GF-D8 (cell line): ENCODE measurements at regions not wholly inside any gene's neighbourhood (a gene's known extent, or its start where the extent isn't known, plus 50 kb on each side); places are given as distances from the start of the nearest gene placed in this dataset.
A peak's percentile ranks its signal among the peaks of the same experiment; 100 is the strongest.
"Not testable (repeated sequence)": the region's sequence is repeated elsewhere in the genome, so short reads cannot be mapped to it uniquely, and the experiment has no call there.

Source experiments
- DNase-seq: peaks from one replicate; lab custom pipeline; 2025; lab: John Stamatoyannopoulos, UW

DNA sequence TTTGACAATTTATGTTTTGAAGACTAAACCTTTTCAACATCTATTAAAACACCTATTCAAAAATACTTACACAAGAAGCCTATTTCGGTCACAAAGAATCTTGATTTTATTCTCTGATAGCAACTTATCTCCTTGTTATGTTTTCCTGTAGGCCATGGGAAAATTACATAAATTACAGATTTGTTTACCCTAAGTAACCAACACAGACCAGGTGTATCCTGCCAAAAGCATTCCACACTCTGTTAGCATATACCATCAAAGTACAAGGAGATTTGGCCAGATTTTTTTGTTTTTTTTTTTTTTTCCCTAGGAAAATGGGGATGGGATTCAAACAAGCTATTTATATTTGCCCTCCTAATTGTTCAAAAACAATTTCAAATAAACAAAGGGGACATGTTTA lies 497.9 kb upstream of the MAGEB18 start:
- no peak for DNase-seq

DNA sequence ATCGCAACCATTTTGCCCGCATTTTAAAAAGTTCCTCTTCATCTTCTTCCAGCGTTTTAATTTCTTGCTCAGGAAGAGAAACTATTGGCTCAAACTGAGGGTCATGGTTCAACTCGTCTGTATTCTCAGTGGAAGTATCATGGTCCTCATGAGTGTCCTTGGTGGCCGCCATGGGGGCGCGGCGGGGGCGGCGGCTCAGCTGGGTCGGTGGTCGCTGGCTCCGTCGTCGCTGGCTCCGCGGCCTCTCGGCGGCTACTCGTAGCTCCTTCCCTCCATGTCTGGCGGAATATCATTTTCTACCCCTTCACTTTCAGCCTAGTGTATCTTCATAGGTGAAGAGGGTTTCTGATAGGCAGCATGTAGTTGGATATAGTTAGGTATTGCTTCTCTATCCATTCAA lies 492.0 kb upstream of the MAGEB18 start:
- no peak for DNase-seq

DNA sequence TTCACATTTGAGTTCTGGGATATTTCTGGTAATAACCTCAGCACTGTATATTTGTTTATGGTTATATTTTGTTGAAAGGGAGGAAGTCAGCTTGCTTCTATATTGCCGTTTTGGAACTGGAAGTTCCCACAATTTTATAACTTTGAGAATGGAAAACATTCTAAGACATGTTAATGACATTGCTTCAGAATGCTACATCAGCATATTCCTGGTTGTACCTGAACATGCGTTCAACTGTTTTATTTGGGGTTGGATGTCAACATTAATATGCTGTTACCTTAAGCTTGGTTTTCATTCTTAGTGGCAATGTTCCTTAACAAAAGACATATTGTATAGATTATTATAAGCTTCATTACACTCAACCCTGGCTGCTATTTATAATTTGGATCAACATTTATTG lies 489.4 kb upstream of the MAGEB18 start:
- DNase-seq: no peak

DNA sequence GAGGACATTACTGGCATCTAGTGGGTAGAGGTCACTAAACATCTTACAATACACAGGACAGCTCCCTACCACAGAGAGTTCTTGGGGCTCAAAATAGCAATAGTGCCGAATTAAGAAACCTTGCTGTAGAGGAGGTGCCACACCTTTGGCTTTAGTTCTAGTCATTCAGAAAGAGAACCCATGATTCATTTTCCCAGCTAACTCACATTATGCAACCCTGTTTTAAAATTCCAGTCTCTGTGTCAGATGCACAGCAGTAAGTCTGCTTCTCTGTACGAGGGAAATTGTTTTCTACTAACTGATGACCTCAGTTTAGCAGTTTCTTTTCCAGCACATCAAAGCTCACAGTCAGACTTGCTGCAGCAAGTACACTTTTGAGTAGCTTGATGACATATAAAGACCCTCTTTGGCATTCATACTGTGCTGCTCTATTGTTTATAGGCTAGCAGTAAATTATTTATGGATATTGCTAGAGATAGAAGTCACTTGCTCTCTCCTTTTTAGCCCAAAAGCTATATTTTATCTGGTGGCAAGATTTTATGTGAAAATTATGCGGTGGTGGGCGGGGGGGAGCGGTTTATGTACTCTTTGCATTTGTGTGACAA lies 487.8 kb upstream of the MAGEB18 start:
- DNase-seq: no peak

DNA sequence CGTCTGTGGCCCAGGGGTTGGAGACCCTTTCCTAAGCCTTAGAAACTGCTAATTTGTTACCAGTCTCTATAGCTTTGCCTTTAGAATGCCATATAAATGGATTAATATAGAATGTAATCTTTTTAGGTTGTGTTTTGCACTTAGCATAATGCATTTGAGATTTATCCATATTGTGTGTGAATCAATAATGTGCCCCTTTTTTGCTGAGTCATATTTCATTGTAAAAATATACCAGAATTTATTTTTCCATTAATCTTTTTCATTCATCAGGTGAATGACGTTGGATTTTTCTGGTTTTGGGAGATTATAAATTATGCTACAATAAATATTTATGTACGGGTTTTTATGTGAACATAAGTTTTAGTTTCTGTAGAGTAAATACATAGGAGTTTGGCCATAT lies 478.8 kb upstream of the MAGEB18 start:
- no peak for DNase-seq

DNA sequence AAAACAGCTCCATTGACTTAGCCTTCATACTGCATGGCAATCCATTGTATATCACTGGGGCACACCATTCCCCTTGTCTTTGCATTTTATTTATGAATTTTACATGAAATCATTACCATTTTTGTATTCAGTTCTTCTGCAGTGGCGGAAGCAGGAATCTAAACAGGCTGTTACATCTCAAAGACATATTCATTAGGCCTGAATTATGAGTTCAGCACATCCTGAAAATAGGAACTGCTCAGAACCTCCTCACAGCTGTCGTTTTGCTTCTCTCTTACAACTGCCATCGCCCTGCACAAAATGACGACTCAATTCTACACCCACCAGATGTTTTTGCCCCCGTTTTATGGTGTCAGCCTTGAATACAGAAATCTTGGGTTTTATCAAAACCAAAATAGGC lies 474.4 kb upstream of the MAGEB18 start:
- no peak for DNase-seq

DNA sequence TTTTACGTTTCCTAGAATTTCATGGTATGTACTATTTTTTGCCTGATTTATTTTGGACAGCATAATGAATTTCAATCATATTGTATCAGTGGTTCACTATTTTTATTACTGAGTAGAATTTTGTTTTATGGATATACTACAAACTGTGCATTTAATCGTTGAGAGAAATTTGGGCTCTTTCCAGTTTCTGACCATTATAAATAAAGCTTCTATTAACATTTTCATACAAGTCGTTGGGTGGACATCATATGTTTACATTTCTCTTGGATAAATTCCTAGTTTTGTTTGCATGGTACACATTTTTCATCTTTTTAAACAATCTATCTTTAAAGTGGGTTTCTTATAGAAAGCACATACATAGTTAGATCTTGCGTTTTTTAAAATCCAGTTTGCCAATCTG lies 472.7 kb upstream of the MAGEB18 start:
- DNase-seq: no peak

DNA sequence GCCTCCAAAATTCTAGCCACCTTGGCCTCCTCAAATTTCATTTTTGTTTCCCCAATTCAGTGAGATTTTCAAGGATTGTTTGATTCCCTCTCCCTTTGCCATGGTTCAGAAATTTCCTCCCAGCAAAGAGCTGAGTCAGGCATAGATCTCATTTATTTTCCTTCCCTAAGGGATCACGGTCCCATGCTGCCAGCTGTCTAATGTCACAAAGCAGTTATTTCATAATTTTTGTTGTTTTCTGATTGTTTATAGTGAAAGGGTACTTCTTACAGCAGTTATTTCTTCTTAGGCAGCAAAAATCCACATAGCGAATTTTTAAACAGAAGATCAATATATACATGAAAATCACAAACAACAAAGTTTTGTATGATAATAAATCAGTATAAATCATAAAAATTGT lies 470.5 kb upstream of the MAGEB18 start:
- DNase-seq: no peak

DNA sequence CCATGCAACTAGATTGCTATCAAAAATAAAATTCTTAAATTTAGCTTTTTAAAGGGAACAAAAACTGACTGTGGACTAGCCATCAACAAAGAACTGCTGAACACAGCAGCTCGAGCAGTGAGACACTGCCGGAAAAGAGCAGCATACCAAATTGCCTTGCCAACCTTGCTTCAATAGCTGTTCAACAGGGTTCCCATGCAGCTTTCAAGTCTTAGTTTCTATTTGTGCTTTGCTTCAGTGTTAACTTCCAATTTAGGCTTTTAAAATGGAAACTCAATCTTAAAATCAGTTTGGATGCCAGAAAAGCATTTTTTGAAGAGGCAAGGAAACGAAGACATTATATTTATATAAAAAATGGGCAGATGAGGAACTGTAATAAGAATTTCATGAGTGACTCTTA lies 463.4 kb upstream of the MAGEB18 start:
- no peak for DNase-seq

DNA sequence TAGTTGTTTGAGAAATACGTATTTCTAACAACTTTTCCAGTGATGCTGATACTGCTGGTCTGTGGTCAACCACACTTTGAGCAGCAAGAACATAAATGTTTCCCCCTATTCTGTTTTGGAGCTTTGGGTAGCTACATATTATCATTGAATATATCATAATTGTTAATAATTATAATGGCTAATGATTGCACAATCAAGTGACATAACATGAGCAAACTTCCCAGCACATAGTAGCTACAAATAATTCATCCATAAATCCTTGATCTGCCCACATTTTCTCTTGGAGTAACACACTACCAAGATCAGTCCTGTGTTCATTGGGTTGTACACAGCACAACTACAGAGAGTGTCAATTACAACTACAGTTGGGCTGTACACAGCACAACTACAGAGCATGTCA lies 436.3 kb upstream of the MAGEB18 start:
- DNase-seq: no peak

DNA sequence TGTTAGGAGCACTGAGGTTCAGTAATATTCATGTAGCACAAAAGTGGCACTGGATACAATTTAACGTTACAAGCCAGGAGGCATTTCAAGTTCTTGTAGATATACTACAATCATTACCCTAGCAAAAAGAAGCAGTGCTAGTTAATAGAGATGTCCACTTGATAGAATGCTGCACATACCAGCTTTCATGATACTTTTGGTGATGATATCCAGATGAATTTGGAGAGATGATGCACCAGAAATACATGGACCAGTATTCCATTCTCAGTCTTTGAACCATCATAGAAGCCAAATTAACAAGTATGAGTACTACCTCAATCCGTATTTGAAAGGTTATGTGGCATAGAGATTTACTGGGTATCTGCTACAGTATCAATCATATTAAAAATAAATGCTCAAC lies 421.0 kb upstream of the MAGEB18 start:
- DNase-seq: no peak

DNA sequence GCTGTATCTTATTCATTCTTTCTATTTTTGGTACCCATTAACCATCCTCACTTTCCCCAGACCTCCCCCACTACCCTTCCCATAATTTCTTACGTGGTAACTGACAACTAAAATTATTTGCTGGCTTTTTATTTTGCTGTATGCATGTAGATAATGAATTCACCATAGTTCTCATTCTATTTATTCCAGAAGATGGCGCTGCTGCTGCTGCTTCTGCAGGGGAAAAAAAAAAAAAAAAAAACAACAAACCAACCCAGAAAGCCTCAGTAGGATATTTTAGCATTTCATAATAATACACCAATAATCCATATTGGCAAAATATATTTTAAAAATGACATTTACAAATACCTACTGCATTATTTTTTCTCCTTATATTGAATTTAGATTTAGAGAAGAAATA lies 416.6 kb upstream of the MAGEB18 start:
- no peak for DNase-seq

DNA sequence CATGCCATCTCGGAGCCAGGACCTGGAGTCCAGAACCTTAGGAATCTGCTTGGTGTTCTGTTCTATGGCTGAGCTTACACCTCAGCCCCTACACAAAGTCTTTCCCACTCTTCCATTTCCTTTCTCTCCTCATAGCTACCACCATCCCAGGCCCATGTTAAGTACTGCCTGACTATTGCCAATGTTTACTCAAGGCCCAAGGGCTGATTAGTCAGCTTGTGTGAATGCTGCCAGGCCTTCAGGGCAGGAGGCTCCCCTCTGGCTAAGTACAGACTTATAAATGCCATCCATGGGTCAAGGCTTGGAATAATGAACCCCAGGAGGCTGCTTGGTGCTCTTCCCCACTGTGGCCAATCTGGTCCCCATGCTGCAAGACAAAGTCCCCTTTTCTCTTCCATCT lies 411.6 kb upstream of the MAGEB18 start:
- DNase-seq: no peak

DNA sequence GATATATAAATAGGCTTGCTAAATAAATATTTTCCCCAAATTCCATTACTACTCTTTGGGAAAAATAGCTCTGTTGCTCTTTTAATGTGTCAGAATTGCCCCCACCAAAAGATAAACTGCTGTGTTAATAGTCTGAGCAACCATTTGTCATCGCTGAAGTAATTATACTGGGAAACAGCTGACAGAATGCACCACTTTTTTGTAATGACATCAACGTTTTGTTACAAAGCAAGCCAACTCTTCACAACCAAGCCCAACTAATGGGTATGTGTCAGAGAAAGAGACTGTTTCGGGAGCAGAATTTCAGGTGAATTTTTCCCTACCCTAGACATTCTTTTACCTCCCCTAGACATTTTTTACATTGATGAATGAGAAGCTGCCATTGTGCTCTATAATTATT lies 405.0 kb upstream of the MAGEB18 start:
- DNase-seq: no peak

DNA sequence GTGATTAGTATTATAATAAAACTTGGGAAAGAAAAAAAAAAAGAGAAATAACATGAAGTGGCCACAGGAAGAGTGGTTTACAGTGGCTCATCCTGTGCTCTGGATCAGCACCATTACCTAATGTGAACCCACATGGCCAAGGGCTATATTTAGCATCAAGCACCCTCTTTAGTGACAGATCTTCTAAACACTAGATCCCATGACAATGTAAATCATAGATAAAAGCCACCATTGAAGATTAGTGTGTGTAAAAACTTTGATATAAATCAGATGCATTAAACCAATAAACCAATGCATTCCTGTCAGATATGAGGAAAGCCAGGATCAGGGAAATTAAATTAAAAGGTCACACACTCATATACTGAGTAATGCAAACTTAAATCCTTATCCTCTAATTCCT lies 400.6 kb upstream of the MAGEB18 start:
- DNase-seq: no peak

DNA sequence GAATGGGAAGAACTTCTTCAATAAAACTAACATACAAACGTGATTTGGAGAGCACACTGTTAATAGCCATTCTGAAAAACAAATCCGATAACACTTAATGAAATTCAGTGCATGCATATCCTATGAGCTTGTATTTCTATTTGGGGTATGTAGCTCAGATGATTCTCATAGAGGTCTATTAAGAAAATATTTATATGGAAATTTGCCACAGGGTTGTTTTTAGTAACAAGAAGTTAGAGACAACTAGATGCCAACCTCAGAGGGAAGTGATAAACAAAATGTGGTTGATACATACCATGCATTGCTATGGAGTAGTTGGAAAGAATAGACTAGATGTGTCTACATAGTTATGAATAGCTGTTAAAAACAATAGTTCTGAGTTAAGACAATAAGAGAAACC lies 395.8 kb upstream of the MAGEB18 start:
- no peak for DNase-seq

DNA sequence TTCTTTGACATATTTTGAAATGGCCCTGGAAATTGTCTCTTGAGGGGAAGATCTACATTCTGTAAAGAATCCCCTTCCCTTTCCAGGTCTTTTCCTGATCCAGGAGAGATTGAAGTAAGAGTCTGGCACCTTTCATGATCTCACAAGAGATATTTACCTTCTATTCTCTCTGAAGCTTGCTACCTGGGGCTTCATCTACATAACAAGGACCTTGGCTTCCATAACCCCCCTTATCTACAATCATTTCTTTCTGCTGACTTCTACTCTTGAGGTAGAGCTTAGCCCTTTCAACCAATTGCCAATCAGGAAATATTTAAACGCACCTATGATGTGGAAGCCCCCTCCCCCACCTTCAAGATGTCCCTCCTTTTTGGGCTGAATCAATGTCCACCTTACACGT lies 383.7 kb upstream of the MAGEB18 start:
- DNase-seq: no peak

DNA sequence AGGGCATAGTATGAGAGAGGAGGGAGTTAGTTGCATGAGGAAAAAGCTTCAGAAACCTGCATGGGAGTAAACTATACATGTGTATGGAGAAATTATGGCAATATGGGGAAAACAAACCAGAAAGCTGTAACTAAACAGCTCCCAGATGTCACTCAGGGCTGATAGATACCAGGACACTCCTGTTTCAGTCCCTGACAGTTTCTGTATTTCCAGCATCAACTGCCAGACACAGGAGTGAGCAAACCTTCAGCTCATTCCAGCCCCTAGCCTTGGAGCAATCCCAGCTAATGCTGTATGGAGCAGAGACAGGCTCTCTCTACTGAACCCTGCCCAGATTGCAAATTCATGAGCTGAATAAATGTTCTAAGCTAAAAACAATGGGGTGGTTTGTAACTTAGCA lies 382.9 kb upstream of the MAGEB18 start:
- DNase-seq: no peak

DNA sequence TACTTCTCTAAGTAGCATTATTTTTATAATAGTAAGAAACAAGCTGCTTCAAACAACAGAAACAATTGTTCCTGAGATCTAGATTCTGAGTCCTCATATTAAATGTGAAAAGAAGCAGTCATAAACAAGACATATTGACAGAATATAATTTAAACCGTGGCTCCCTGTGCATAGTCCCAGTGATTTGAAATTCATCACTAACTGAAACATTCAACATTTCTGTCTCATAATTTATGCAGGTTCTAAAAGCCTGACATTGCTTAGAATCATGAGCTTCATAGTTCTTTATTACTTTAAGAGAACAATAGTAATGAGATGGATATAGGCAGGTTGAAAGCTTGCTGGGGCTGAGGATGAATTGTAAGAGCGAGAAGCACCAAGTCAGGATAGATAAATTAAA lies 375.5 kb upstream of the MAGEB18 start:
- DNase-seq: no peak

DNA sequence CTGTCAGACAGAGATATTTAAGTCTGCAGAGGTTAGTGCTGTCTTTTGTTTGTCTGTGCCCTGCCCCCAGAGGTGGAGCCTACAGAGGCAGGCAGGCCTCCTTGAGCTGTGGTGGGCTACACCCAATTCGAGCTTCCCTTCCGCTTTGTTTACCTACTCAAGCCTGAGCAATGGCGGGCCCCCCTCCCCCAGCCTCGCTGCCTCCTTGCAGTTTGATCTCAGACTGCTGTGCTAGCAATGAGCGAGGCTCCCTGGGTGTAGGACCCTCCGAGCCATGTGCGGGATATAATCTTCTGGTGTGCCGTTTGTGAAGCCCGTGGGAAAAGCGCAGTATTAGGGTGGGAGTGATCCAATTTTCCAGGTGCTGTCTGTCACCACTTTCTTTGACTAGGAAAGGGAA lies 366.3 kb upstream of the MAGEB18 start:
- DNase-seq: not testable (repeated sequence)

DNA sequence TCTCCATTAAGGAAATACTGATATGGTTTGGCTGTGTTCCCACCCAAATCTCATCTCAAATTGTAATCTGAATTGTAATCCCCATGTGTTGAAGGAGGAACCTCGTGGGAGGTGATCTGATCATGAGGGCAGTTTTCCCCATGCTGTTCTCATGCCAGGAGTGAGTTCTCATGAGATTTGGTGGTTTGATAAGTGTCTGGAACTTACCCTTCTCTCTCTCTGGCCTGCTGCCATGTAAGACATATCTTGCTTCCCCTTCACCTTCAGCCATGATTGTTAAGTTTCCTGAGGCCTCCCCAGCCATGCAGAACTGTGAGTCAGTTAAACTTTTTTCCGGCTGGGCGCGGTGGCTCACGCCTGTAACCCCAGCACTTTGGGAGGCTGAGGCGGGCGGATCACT lies 340.3 kb upstream of the MAGEB18 start:
- peak; percentile 20 for DNase-seq

DNA sequence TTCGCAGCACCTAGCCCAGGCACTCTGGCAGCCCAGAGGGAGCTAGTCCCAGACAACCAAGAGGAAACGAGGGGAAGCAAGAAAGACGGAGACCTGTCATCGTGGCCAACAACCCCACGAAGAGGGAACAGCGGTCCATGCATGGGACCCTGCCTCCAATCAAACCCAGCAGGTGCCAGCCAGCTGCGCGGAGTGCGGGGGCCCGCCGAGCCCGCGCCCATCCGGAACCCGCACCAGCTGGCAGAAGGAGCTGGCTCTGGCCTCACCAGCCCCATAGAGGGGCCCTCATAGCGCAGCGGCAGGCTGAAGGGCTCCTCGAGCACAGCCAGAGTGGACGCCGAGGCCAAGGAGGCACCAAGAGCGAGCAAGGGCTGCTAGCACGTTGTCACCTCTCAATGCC lies 332.4 kb upstream of the MAGEB18 start:
- no peak for DNase-seq

DNA sequence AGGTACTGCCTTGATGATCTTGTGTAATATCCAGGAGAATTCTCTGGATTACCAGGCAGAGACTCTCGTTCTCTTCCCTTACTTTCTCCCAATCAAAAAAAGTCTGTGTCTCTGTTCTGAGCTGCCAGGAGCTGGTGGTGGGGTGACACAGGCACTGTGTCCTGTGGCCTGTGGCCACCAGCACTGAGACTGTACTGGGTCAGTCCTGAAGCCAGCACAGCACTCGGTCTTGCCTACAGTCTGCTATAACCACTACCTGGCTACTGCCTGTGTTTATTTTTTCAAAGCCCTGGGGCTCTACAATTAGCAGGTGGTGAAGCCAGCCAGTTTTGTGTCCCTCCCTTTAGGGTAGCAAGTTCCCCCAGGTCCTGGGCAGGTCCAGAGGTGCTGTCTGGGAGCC lies 331.1 kb upstream of the MAGEB18 start:
- DNase-seq: no peak

DNA sequence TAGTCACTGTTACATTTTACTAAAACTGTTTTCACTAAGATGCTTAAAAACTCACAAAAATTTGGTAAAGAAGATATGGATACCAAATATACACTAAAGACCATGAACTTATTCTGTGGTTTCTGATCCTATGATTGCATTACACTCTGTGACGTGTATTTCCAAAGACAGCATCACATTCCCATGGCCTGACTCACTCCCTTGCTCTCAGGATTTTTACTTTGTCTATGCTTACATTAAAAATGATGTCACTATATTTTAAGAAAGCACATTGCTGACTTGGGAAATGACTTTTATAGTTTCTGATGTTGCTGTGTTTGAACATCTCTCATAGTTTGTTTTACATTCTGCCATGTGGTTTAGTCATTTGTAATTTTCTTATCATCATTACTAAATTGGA lies 327.9 kb upstream of the MAGEB18 start:
- no peak for DNase-seq

DNA sequence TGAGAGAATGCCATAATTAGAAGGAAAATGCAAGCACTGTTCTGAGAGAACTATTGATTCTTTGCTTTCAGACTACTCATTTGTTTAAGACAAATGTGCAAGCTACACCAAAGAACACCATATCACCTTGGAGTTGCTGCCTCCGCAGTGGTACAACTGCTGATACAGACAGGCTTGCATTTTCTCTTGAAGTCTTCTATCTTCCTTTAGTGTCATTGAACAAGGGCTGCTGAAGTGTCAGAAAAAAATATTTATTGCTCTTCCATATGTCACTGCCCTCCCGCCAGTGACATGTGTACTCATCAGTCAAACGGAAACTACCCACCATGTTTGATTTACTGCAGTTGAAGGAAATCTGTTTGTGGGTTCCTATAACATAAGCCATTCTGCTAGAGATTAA lies 318.3 kb upstream of the MAGEB18 start:
- no peak for DNase-seq
